Ovary (tissue), 3 donors: ENCODE measurements at regions not wholly inside any gene's neighbourhood (a gene's known extent, or its start where the extent isn't known, plus 50 kb on each side); places are given as distances from the start of the nearest gene placed in this dataset.

Experiments used
- POLR2A ChIP-seq: fragments of 450-650 bp; IDR thresholded peaks from one replicate; pipeline ENCODE4 v1.6.1; 2017; ENCODE audit warnings: antibody characterized with exemption, mild to moderate bottlenecking, moderate library complexity
- TF ChIP-seq, protein P1 (sequence below), 3 donors: fragments of 450-650 bp in 2 of 3; fragments of 200-600 bp in 1 of 3; IDR thresholded peaks; one replicate each; pipeline versions ENCODE4 v1.5.1 to v1.8.0; 2016 to 2022; ENCODE audit warnings: antibody characterized with exemption in 3 of 3, mild to moderate bottlenecking in 1 of 3
- donor health status: DM: no; HTN: no; CAD: no.

- TF ChIP-seq, protein P1, sequence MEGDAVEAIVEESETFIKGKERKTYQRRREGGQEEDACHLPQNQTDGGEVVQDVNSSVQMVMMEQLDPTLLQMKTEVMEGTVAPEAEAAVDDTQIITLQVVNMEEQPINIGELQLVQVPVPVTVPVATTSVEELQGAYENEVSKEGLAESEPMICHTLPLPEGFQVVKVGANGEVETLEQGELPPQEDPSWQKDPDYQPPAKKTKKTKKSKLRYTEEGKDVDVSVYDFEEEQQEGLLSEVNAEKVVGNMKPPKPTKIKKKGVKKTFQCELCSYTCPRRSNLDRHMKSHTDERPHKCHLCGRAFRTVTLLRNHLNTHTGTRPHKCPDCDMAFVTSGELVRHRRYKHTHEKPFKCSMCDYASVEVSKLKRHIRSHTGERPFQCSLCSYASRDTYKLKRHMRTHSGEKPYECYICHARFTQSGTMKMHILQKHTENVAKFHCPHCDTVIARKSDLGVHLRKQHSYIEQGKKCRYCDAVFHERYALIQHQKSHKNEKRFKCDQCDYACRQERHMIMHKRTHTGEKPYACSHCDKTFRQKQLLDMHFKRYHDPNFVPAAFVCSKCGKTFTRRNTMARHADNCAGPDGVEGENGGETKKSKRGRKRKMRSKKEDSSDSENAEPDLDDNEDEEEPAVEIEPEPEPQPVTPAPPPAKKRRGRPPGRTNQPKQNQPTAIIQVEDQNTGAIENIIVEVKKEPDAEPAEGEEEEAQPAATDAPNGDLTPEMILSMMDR (IDR thresholded peaks at IDR 0.05), result no peak
- TF ChIP-seq POLR2A, result no peak
These were observed 64.3 kb upstream of the EPS8L3 start for GRCh38 chr1:109827986-109828385.
